NCI-H146 treated with DMSO at 0.1 percent for 48 hours (cell line): ENCODE measurements at regions not wholly inside any gene's neighbourhood (a gene's known extent, or its start where the extent isn't known, plus 50 kb on each side); places are given as distances from the start of the nearest gene placed in this dataset.

ENCODE experiments used
- DNase-seq: peaks from one replicate; lab custom pipeline; 2025; ENCODE audit not compliant: unreplicated experiment; lab: John Stamatoyannopoulos, UW

- DNase-seq: no peak
These were observed 559.5 kb upstream of the IGFBP3 start for GRCh38 chr7:46480619-46481018.

- no peak for DNase-seq
These were observed 558.6 kb upstream of the IGFBP3 start for GRCh38 chr7:46479680-46480079.

GRCh38 chr7:46478046-46478445 is 557.0 kb upstream of the IGFBP3 start:
- DNase-seq: no peak

GRCh38 chr7:46468753-46469356 is 547.8 kb upstream of the IGFBP3 start:
- no peak for DNase-seq

GRCh38 chr7:46463170-46463569 is 542.1 kb upstream of the IGFBP3 start:
- no peak for DNase-seq

- no peak for DNase-seq
These were observed 540.3 kb upstream of the IGFBP3 start for GRCh38 chr7:46461334-46461777.

- no peak for DNase-seq
These were observed 538.9 kb upstream of the IGFBP3 start for GRCh38 chr7:46459942-46460341.

- DNase-seq: no peak
These were observed 533.7 kb upstream of the IGFBP3 start for GRCh38 chr7:46454816-46455215.

GRCh38 chr7:46452561-46453135 is 531.6 kb upstream of the IGFBP3 start:
- no peak for DNase-seq

GRCh38 chr7:46451846-46452245 is 530.8 kb upstream of the IGFBP3 start:
- no peak for DNase-seq

GRCh38 chr7:46450886-46451285 is 529.8 kb upstream of the IGFBP3 start:
- DNase-seq: no peak

GRCh38 chr7:46450425-46450824 is 529.4 kb upstream of the IGFBP3 start:
- DNase-seq: no peak

GRCh38 chr7:46449743-46450142 is 528.7 kb upstream of the IGFBP3 start:
- DNase-seq: no peak

- DNase-seq: no peak
These were observed 527.4 kb upstream of the IGFBP3 start for GRCh38 chr7:46448478-46448877.

- DNase-seq: no peak
These were observed 525.1 kb upstream of the IGFBP3 start for GRCh38 chr7:46446151-46446550.

- no peak for DNase-seq
These were observed 523.2 kb upstream of the IGFBP3 start for GRCh38 chr7:46444256-46444655.

GRCh38 chr7:46440186-46440585 is 519.1 kb upstream of the IGFBP3 start:
- DNase-seq: no peak

- DNase-seq: no peak
These were observed 511.6 kb upstream of the IGFBP3 start for GRCh38 chr7:46432708-46433107.

GRCh38 chr7:46428295-46428694 is 507.2 kb upstream of the IGFBP3 start:
- DNase-seq: no peak

GRCh38 chr7:46424934-46425333 is 503.9 kb upstream of the IGFBP3 start:
- no peak for DNase-seq

GRCh38 chr7:46421441-46422230 is 500.6 kb upstream of the IGFBP3 start:
- no peak for DNase-seq

GRCh38 chr7:46414946-46415345 is 493.9 kb upstream of the IGFBP3 start:
- DNase-seq: no peak
